Fibroblast of pulmonary artery (primary cell): ENCODE measurements at regions not wholly inside any gene's neighbourhood (a gene's known extent, or its start where the extent isn't known, plus 50 kb on each side); places are given as distances from the start of the nearest gene placed in this dataset.
A peak's percentile ranks its signal among the peaks of the same experiment; 100 is the strongest.
"Not testable (repeated sequence)": the region's sequence is repeated elsewhere in the genome, so short reads cannot be mapped to it uniquely, and the experiment has no call there.

Source experiments
- DNase-seq: peaks from one replicate; pipeline ENCODE4 v3.0.0-alpha.2; 2010; ENCODE audit warnings: low read depth
- H3K4me3 ChIP-seq: replicated peaks from 2 replicates; pipeline ENCODE4 v1.5.1; 2011; ENCODE audit warnings: low read depth, mild to moderate bottlenecking, control low read depth, low read length, moderate library complexity
- CTCF ChIP-seq: IDR thresholded peaks from 2 replicates; pipeline ENCODE4 v1.5.1; 2011; ENCODE audit warnings: mild to moderate bottlenecking, control low read depth, low read length, inconsistent platforms; ENCODE audit errors: missing control alignments

- no peak overlapping the region for H3K4me3 ChIP-seq
- TF ChIP-seq CTCF: no peak
- no peak for DNase-seq
Measured at GRCh38 chr11:37333345-37333744, 735.3 kb upstream of the RAG2 start.

- H3K4me3 ChIP-seq: no peak overlapping the region
- no peak for DNase-seq
- no peak for TF ChIP-seq CTCF
Measured at GRCh38 chr11:37323843-37324242, 725.8 kb upstream of the RAG2 start.

- DNase-seq: no peak
- H3K4me3 ChIP-seq: no peak overlapping the region
- no peak for TF ChIP-seq CTCF
Measured at GRCh38 chr11:37322333-37323194, 724.5 kb upstream of the RAG2 start.

- DNase-seq: peak; percentile 3
- no peak for TF ChIP-seq CTCF
- H3K4me3 ChIP-seq: no peak overlapping the region
Measured at GRCh38 chr11:37320921-37321320, 722.9 kb upstream of the RAG2 start.

GRCh38 chr11:37317803-37318202 is 719.8 kb upstream of the RAG2 start:
- no peak for DNase-seq
- no peak for TF ChIP-seq CTCF
- H3K4me3 ChIP-seq: no peak overlapping the region

GRCh38 chr11:37313266-37313665 is 715.2 kb upstream of the RAG2 start:
- no peak overlapping the region for H3K4me3 ChIP-seq
- DNase-seq: no peak
- TF ChIP-seq CTCF: no peak

GRCh38 chr11:37306563-37306962 is 708.5 kb upstream of the RAG2 start:
- no peak overlapping the region for H3K4me3 ChIP-seq
- DNase-seq: no peak
- no peak for TF ChIP-seq CTCF

- not testable (repeated sequence) for H3K4me3 ChIP-seq, DNase-seq
Measured at GRCh38 chr11:37301405-37301804, 703.4 kb upstream of the RAG2 start.
